Liver (tissue), 8 donors: ENCODE measurements at regions not wholly inside any gene's neighbourhood (a gene's known extent, or its start where the extent isn't known, plus 50 kb on each side); places are given as distances from the start of the nearest gene placed in this dataset.
A peak's percentile ranks its signal among the peaks of the same experiment; 100 is the strongest.

Experiments
- DNase-seq: peaks from one replicate; pipeline ENCODE4 v3.0.0-alpha.2; 2017; ENCODE audit warnings: low spot score
- H3K27ac ChIP-seq, 2 donors: one replicate each; pipeline ENCODE4 v1.7.0; 2013; ENCODE audit warnings: inconsistent platforms in 2 of 2, low read length in 2 of 2, control low read depth in 1 of 2, low read depth in 1 of 2, mild to moderate bottlenecking in 1 of 2
- H3K27me3 ChIP-seq, 4 donors: one replicate each; pipeline versions ENCODE4 v1.6.1 to v1.7.0; 2013; ENCODE audit warnings: low read length in 3 of 4, inconsistent platforms in 1 of 4, mild to moderate bottlenecking in 1 of 4, moderate library complexity in 1 of 4; ENCODE audit not compliant: control insufficient read depth in 4 of 4, insufficient read depth in 4 of 4
- H3K36me3 ChIP-seq, 4 donors: one replicate each; pipeline versions ENCODE4 v1.6.1 to v1.7.0; 2013; ENCODE audit warnings: low read length in 3 of 4, mild to moderate bottlenecking in 3 of 4, low read depth in 1 of 4, moderate library complexity in 1 of 4; ENCODE audit not compliant: control insufficient read depth in 4 of 4, insufficient read depth in 3 of 4
- H3K4me1 ChIP-seq, 4 donors: one replicate each; pipeline versions ENCODE4 v1.6.1 to v1.7.0; 2013; ENCODE audit warnings: low read length in 3 of 4, mild to moderate bottlenecking in 3 of 4, moderate library complexity in 1 of 4; ENCODE audit not compliant: control insufficient read depth in 4 of 4, insufficient read depth in 4 of 4
- H3K4me3 ChIP-seq, 3 donors: one replicate each; pipeline versions ENCODE4 v1.6.1 to v1.7.0; 2013; ENCODE audit warnings: low read length in 3 of 3, control low read depth in 1 of 3, low read depth in 1 of 3, mild to moderate bottlenecking in 1 of 3
- H3K9ac ChIP-seq, 2 donors: one replicate each; pipeline ENCODE4 v1.7.0; 2013; ENCODE audit warnings: low read length in 2 of 2, mild to moderate bottlenecking in 2 of 2, moderate library complexity in 2 of 2, control low read depth in 1 of 2, low read depth in 1 of 2
- H3K9me3 ChIP-seq, 4 donors: one replicate each; pipeline versions ENCODE4 v1.6.1 to v1.7.0; 2013; ENCODE audit warnings: low read length in 3 of 4; ENCODE audit not compliant: control insufficient read depth in 4 of 4
- EGR1 ChIP-seq, 2 donors: IDR thresholded peaks; 2 replicates each; pipeline ENCODE4 v1.6.1; 2016 to 2018; ENCODE audit warnings: antibody characterized with exemption in 2 of 2, low read depth in 2 of 2
- FOXA1 ChIP-seq: IDR thresholded peaks from 2 replicates; pipeline ENCODE4 v1.6.1; 2016; ENCODE audit warnings: antibody characterized with exemption
- FOXA2 ChIP-seq: IDR thresholded peaks from 2 replicates; pipeline ENCODE4 v1.6.1; 2016; ENCODE audit warnings: antibody characterized with exemption
- GABPA ChIP-seq, 2 donors: IDR thresholded peaks in 1 of 2; conservative IDR thresholded peaks in 1 of 2; 2 replicates each; pipeline ENCODE4 v1.6.1; 2016; ENCODE audit warnings: antibody characterized with exemption in 2 of 2, mild to moderate bottlenecking in 1 of 2, moderate library complexity in 1 of 2
- HNF4A ChIP-seq, 2 donors: conservative IDR thresholded peaks; 2 replicates each; pipeline ENCODE4 v1.6.1; 2016; ENCODE audit warnings: antibody characterized with exemption in 2 of 2, mild to moderate bottlenecking in 2 of 2
- HNF4G ChIP-seq: IDR thresholded peaks from 2 replicates; pipeline ENCODE4 v1.6.1; 2016; ENCODE audit warnings: antibody characterized with exemption
- JUND ChIP-seq, 2 donors: IDR thresholded peaks; 2 replicates each; pipeline ENCODE4 v1.6.1; 2016; ENCODE audit warnings: antibody characterized with exemption in 2 of 2
- NR2F2 ChIP-seq: IDR thresholded peaks from 2 replicates; pipeline ENCODE4 v1.6.1; 2016; ENCODE audit warnings: antibody characterized with exemption
- RAD21 ChIP-seq, 2 donors: IDR thresholded peaks; 2 replicates each; pipeline ENCODE4 v1.6.1; 2016; ENCODE audit warnings: antibody characterized with exemption in 2 of 2, mild to moderate bottlenecking in 2 of 2
- SP1 ChIP-seq: IDR thresholded peaks from 2 replicates; pipeline ENCODE4 v1.6.1; 2018; ENCODE audit warnings: antibody characterized with exemption, mild to moderate bottlenecking
- TAF1 ChIP-seq: conservative IDR thresholded peaks from 2 replicates; pipeline ENCODE4 v1.6.1; 2016; ENCODE audit warnings: antibody characterized with exemption, mild to moderate bottlenecking
- ZBTB33 ChIP-seq: IDR thresholded peaks from 2 replicates; pipeline ENCODE4 v1.6.1; 2016; ENCODE audit warnings: antibody characterized with exemption
- WGBS: extraction: QIAGEN DNeasy Blood & Tissue Kit; methylation state at CpG from one replicate; pipeline ENCODE4 v1.1.7; 2013; 5-methylcytosine and 5-hydroxymethylcytosine counted together
- TF ChIP-seq, protein P1 (sequence below): IDR thresholded peaks from 2 replicates; pipeline ENCODE4 v1.6.1; 2016; ENCODE audit warnings: antibody characterized with exemption
- TF ChIP-seq, protein P2 (sequence below): IDR thresholded peaks from 2 replicates; pipeline ENCODE4 v1.6.1; 2016; ENCODE audit warnings: antibody characterized with exemption, mild to moderate bottlenecking
- TF ChIP-seq, protein P3 (sequence below): fragments of 150-350 bp; IDR thresholded peaks from 2 replicates; pipeline ENCODE4 v1.5.1; 2017; ENCODE audit warnings: improper control_type of control experiment, low read depth, low read length; ENCODE audit not compliant: missing input control
- donor health status: healthy.
- donor health status: healthy.
- donor health status: healthy.
- donor health status: healthy.
- donor health status: healthy.

DNA sequence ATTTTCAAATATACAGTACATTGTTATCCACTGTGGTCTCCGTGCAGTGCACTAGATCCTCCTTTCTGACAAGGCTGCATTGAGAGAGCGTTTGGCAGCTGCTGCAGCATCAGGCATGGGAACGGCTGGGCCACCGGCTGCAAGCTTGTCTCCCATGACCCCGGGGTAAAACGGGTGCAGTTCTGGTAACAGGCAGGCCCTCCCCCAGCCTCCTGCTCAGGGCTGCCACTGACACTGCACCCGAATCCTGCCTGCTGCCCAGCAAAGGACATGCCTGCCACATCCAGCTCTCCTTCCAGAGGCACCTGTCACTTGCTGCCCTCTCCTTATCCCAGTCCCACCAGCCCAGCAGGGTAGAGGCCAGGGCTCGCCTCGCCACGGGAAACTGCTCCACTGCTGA is 124.5 kb upstream of the TMEM45B start:
- peaks cover 0 to 9% (median 3%) of the 10 kb centered on the region in 4 donors for H3K4me1 ChIP-seq
- no peak overlapping the region for H3K4me3 ChIP-seq
- TF ChIP-seq, protein P1, sequence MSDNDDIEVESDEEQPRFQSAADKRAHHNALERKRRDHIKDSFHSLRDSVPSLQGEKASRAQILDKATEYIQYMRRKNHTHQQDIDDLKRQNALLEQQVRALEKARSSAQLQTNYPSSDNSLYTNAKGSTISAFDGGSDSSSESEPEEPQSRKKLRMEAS = no peak
- H3K27ac ChIP-seq = no peak overlapping the region
- WGBS = 70% methylated on average over 10 of the region's 10 CpGs
- peaks cover 0 to 5% (median 1%) of the 10 kb centered on the region in 4 donors for H3K27me3 ChIP-seq
- H3K9me3 ChIP-seq = no peaks in the 10 kb centered on the region
- no peak overlapping the region for H3K9ac ChIP-seq
- H3K36me3 ChIP-seq = no peaks in the 10 kb centered on the region
- DNase-seq = no peak

- Histone ChIP-seq H3K27ac (no peak overlapping the region), H3K9ac (no peak overlapping the region), H3K27me3 (peaks cover 0 to 3% (median under 1%) of the 10 kb centered on the region in 4 donors), H3K36me3 (no peaks in the 10 kb centered on the region), H3K4me1 (peaks cover 0 to 10% (median 3%) of the 10 kb centered on the region in 4 donors), H3K9me3 (no peaks in the 10 kb centered on the region), H3K4me3 (no peak overlapping the region)
- DNase-seq = no peak
- 70% methylated on average over 10 of the region's 10 CpGs for WGBS
- TF ChIP-seq JUND (IDR thresholded peaks at IDR 0.05) = no peak
- peak in 1 of 2 donors; percentile 14 for TF ChIP-seq RAD21 (IDR thresholded peaks at IDR 0.05)
- no peak for TF ChIP-seq GABPA (IDR thresholded peaks at IDR 0.05 in 1 of 2, conservative IDR thresholded peaks at IDR 0.05 in 1 of 2)
Observed at GRCh38 chr11:129694538-129694937, 121.1 kb upstream of the TMEM45B start.

DNA sequence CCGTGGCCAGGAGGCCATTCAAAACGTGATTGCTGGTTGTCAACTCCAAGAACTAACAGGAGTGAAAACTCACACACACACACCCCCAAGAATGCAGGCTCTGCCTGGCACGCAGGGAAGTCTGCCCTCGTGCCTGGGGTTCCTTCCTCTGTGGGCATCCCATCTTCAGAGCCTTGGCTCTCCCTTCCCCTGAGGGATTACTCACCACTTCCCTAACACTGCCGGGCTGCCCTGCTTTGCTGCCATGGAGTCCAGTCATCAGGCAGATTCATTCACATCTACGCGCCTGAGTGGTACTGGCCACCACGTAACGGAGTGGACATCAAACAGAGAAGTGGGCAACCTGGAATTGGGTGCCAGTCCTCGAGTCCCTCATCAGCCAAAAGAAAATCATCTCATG is 120.7 kb upstream of the TMEM45B start:
- Histone ChIP-seq H3K27me3 (peaks cover 0 to 3% (median 0%) of the 10 kb centered on the region in 4 donors), H3K9me3 (no peaks in the 10 kb centered on the region), H3K9ac (no peak overlapping the region), H3K4me1 (peaks cover 0 to 10% (median 3%) of the 10 kb centered on the region in 4 donors), H3K27ac (no peak overlapping the region), H3K36me3 (no peaks in the 10 kb centered on the region), H3K4me3 (no peak overlapping the region)
- TF ChIP-seq, protein P2, sequence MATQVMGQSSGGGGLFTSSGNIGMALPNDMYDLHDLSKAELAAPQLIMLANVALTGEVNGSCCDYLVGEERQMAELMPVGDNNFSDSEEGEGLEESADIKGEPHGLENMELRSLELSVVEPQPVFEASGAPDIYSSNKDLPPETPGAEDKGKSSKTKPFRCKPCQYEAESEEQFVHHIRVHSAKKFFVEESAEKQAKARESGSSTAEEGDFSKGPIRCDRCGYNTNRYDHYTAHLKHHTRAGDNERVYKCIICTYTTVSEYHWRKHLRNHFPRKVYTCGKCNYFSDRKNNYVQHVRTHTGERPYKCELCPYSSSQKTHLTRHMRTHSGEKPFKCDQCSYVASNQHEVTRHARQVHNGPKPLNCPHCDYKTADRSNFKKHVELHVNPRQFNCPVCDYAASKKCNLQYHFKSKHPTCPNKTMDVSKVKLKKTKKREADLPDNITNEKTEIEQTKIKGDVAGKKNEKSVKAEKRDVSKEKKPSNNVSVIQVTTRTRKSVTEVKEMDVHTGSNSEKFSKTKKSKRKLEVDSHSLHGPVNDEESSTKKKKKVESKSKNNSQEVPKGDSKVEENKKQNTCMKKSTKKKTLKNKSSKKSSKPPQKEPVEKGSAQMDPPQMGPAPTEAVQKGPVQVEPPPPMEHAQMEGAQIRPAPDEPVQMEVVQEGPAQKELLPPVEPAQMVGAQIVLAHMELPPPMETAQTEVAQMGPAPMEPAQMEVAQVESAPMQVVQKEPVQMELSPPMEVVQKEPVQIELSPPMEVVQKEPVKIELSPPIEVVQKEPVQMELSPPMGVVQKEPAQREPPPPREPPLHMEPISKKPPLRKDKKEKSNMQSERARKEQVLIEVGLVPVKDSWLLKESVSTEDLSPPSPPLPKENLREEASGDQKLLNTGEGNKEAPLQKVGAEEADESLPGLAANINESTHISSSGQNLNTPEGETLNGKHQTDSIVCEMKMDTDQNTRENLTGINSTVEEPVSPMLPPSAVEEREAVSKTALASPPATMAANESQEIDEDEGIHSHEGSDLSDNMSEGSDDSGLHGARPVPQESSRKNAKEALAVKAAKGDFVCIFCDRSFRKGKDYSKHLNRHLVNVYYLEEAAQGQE = no peak
- TF ChIP-seq RAD21 (IDR thresholded peaks at IDR 0.05) (no peak), ZBTB33 (no peak), SP1 (no peak), TAF1 (no peak), NR2F2 (no peak), HNF4A (conservative IDR thresholded peaks at IDR 0.05) (no peak), JUND (IDR thresholded peaks at IDR 0.05) (no peak), EGR1 (IDR thresholded peaks at IDR 0.05; ENCODE audit: low read depth in 2 of 2) (no peak), FOXA2 (no peak), HNF4G (no peak), FOXA1 (no peak)
- TF ChIP-seq, protein P3, sequence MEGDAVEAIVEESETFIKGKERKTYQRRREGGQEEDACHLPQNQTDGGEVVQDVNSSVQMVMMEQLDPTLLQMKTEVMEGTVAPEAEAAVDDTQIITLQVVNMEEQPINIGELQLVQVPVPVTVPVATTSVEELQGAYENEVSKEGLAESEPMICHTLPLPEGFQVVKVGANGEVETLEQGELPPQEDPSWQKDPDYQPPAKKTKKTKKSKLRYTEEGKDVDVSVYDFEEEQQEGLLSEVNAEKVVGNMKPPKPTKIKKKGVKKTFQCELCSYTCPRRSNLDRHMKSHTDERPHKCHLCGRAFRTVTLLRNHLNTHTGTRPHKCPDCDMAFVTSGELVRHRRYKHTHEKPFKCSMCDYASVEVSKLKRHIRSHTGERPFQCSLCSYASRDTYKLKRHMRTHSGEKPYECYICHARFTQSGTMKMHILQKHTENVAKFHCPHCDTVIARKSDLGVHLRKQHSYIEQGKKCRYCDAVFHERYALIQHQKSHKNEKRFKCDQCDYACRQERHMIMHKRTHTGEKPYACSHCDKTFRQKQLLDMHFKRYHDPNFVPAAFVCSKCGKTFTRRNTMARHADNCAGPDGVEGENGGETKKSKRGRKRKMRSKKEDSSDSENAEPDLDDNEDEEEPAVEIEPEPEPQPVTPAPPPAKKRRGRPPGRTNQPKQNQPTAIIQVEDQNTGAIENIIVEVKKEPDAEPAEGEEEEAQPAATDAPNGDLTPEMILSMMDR = no peak
- TF ChIP-seq, protein P1 = no peak
- WGBS = 78% methylated on average over 10 of the region's 10 CpGs
- no peak for DNase-seq
